Colon (tissue), 2 donors: ENCODE measurements at regions not wholly inside any gene's neighbourhood (a gene's known extent, or its start where the extent isn't known, plus 50 kb on each side); places are given as distances from the start of the nearest gene placed in this dataset.
"Not testable (repeated sequence)": the region's sequence is repeated elsewhere in the genome, so short reads cannot be mapped to it uniquely, and the experiment has no call there.

ENCODE experiments used
- FAIRE-seq: peaks from 2 replicates; lab custom pipeline; 2012; peaks lifted over from hg19 to GRCh38; lab: Jason Lieb, UNC
- donor health status: control.
- donor health status: control.

DNA sequence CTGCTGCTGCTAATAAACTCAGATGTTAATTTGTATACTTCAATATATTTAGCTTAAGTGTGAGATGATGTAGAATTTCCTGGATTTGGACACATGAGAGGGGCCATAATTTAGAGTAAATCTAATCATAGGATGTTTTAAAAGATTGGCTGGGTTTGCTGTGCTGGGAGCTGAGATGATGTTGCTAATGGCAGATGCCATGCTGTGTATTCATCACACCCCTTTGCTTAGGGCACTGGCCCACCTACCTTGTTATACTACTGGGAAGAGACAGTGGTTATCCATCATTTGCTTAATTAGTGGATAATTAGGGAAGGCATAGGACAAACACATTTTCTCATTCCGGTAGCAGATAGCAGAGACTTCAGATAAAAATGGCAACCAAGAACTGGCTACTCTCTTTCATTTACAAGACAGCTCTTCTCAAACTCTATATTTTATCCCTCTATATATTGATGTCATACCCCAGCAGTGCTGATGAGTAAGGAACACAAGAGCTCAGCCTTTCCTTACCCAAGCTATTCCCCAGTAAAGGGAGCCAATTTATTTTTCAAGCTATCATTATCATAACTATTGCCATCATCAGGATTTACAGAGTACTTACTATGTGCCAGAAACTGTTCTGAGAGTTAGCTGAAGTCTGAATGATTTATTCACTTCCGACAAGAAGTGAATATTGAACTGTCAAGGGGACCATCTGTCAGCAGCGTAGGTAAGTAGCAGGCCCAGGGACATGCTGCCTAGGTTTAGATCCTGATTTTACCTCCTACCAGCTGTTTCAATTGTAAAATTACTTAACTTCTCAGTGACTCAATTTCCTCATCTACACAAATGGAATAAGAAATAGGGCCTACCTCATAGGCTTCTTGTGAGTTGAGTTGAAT lies 204.6 kb upstream of the FLRT2 start:
- no peak for FAIRE-seq

DNA sequence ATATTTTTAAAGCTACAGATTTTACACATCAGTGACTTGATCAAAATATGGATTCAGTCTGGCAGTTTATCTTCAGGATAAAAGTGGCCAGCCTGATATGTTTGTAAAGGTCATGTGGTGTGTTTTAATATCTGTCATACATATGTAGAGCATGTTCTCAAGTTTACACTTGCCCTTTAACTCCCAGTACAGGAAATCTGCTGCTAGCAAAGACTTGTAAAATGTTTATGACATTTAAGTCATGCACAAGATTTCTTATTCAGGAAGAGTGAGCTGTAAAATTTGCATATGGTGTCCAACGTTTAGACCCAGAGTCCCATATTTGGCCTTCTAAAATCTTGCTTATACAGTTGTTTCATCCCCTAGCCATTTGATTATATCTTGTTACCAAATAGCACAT lies 197.5 kb upstream of the FLRT2 start:
- no peak for FAIRE-seq

DNA sequence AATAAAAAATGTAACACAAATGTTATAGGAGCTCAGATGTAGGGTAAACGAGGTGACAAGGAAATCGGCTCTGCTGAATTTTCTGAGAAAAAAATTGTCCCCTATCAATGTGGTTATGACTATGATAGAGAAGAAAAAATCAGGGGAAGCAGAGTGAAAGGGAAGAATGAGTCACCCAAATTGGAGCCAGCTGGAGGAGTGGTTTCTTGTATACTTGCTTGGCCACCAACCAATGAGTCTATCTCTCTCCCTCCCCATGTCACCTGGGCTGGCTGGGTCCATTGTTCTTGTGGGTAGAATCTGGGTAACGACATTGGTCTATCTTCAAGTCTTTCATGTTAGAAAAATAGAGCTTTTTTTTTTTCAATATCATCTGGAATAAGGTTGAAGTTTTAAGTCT lies 196.6 kb upstream of the FLRT2 start:
- FAIRE-seq = no peak

DNA sequence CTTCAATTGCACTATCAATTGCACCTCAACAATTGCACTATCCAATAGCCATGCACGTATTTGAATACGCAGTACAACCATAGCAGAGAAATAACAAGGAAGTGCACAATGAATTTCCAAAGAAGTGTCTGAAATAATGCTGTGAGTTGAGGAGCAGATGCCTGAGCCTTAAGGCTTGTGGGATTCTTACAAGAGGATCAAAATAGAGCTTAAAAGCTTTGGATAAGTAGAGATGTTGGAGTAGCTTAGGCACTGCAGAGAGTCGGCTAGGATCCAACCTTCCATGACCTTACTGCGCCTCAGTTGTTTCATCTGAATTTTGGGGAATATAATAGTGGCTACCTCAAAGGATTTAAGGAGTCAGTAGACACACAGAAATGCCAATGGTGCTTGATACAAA lies 196.1 kb upstream of the FLRT2 start:
- FAIRE-seq = no peak

DNA sequence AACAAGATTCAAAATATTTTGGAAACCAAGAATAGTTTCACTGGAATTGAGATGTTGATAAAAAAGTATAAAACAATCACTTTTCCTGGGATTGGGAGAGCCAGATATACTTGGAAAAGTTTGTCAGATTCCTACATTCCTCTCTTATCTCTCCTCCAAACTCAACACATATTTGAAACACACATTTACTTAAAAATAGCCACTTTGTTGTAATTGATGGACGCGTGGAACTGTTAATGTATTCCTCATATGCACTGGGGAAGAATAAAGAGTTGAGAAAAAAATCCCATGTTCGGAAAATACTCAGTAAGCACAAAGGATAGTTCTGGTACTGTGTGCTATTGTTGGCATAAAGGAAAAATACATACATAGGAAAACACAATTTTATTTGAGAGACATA lies 195.6 kb upstream of the FLRT2 start:
- FAIRE-seq = no peak

DNA sequence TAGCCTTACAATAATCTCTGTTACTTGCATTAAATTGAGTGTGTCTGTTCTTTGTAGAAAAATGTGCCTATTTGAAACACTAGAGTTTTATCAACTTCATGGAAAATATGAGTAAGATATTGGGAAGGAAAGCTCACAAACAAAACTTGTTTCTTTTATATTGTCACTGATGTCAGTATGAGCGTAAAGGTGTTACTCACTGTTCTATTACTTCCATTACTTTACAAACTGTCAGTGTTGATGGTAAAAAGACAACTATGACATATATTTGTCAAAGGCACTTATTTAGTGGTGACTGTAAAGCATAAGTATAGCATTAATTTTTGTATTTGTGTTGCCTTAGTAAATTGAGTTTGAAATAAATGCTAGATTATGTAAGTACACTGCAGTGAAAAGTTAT lies 193.7 kb upstream of the FLRT2 start:
- no peak for FAIRE-seq

DNA sequence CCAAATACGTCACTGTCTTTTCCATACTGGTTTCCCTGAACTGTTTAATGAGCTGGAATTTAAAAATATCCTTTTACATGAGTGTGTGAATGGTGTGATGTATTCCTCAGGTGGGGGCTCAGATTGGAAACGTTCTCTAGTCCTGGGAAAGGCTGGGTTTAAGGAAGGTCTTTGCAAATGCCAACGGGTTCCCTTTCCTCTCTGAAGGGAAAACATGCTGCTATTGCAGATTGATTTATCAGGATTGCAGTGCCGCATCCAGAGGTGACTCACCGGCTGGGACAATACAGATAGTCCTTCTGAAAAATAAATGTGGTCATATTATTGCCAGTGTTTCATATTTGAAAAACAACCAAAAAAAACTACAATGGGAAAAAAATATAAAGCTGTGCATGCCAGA lies 193.1 kb upstream of the FLRT2 start:
- no peak for FAIRE-seq

DNA sequence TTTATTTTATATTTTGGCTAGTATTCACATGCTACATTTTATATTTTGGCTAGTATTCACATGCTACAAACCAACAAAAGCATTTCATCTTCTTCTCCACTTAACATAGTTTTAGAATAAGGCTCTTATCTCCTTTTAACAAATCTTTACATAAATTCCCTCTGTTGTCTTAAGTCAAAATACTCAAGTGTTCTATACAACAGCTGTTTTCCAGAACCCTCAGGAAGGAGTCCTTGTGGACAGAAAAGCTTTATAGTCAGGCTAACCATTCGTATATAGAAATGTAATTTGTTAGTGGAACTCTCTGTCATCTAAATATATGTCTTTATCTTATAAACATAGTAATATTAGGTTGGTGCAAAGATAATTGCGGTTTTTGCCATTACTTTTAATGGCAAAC lies 191.0 kb upstream of the FLRT2 start:
- no peak for FAIRE-seq

DNA sequence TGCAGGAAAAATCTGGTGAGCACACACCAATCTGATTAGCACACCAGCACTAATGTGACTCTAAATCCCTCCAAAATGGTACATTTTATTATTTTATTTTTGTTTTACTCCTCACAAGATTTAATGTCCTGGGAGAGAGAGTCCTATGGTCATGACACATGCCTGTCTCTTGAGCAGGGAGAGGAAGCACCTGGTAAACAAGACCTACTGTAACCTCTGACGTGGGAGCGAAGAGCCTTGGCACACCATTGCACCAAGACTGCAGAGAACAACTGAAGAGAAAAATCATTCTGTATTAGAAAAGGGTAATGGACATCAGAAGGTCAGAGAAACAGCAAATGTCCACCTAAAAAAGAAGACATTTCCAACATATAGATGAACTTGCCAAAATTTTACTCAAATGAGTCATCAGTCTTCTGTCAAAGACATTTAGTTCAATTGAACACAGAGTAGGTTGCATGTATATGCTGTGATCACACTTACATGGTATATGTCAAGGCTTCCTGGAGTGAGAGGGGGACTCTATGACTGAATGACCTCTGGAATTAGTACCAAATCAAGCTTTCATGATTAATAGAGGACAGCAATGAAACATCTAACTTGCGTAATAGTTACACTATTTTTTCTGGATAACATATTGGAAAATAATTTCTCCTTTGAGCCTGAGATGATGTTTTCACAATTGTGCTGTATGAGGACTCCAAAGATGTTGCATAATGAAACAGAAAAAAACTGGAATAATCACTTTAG lies 186.9 kb upstream of the FLRT2 start:
- FAIRE-seq = no peak

DNA sequence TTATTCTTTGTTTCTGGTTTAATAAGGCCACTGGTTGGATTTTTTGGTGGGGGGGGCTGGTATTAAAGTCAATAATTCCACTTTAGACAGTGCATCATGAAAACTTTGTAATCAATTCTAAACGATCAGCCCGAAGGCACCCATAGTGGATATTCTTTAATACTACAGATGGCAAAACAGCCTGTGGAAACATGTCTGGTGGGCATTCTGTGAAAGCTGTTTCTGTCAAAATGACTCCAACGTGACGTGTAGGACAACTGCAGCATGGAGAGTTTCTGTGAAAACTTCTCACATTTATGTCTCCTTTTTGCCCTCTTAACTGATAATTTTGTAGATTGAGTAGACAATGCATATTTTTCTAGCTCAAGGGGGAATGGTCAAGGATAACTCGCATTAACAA lies 185.8 kb upstream of the FLRT2 start:
- no peak for FAIRE-seq

DNA sequence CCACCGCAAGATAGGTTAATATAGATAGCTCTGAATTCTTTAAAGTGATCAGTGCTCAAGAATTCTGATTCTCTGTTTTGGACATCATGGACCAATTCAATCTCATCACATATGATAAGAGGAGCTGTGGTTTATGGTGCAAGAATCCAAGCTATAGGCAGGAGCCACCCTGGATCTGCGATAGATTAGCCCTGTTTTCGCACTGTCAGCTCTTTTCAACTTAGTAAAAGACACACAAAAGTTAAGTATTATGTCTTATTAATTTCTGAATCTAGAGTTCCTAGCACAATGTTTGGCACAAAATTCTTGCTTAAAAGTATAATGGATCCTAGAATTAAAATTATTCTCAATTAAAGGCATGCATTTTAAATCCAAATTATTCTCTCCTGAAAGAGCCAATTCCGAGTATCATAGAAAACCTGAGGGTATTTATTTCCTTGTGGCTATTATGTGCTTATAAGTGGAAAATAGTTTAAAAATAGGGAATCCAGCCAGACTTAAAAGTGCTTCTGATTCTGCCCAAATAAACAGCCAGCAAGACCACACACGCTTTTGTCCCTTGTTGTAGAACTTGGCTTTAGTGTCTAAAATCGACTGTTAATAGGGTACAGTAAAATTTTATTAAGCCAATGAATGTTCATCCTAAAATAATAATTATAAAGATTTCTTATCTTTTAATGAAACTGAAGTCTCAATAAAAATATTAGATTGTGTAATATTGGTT lies 184.9 kb upstream of the FLRT2 start:
- no peak for FAIRE-seq

DNA sequence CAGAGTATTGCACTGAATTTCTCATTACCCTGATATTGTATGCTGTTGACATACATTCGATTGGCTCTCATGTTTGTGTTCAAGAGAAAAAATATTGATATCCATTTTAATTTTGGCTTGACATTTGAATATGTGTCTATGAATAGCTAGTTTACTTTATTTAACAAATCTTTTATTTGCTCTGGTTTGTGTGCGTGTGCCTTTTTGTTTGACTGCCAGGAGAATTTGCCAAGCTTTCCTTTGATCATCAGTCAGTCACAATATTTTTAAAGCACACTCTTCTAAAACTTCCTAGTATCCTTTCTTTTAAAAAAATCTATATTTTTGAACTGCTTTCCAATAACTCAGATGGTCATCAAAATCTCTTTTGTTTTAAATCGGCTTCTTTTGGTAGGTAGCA lies 179.3 kb upstream of the FLRT2 start:
- no peak for FAIRE-seq

DNA sequence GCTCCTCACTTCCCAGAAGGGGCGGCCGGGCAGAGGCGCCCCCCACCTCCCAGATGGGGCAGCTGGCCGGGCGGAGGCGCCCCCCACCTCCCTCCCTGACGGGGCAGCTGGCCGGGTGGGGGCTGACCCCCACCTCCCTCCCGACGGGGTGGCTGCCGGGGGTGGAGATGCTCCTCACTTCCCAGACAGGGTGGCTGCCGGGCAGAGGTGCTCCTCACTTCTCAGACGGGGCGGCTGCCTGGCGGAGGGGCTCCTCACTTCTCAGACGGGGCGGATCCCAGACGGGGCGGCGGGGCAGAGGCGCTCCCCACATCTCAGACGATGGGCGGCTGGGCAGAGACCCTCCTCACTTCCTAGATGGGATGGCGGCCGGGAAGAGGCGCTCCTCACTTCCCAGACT lies 177.4 kb upstream of the FLRT2 start:
- FAIRE-seq = not testable (repeated sequence)

DNA sequence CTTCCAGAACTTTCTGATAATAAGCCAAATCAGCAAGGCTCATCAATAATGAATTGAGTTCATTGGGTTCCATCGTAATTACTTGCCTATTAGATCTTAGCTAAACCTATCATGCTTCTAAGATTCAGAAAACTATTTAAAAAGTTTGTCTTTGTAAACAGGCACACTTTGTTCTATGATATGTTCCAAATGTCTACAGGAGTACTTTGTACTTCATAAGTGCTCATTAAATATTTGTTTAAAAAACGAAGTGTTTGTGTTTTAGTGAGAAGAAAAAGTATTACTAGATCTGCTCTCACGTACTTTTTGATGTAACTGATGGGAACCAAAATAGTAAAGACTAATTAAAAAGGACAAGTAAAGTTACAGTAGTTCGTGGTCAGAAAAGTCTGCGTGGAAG lies 172.8 kb upstream of the FLRT2 start:
- no peak for FAIRE-seq

DNA sequence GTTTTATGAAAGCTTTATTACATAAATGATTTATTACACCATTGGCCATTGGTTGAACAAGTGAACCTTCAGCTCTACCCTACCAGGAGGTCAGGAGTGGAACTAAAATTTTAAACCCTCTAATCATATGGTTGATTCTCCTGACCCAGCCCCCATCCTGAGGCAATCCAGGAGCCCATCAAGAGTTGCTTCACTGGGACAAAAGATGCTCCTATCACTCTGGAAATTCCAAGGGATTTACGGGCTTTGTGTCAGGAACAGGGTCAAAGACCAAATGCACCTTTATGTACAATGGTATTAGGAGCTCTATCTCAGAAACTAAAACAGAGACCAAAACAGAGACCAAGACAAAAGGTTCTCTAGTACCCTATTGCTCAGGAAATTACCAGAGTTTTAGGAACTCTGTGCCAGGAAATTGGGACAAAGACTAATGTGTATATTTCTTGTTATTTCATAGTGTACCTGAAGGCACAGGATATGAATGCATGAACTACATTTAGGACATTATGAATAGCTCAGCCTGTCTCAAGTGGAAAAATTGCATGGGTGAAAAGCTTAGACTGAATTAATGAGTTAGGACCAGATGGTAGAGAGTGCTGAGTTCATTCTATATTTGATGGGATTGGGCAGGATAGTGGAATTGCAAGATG lies 171.7 kb upstream of the FLRT2 start:
- FAIRE-seq = no peak

DNA sequence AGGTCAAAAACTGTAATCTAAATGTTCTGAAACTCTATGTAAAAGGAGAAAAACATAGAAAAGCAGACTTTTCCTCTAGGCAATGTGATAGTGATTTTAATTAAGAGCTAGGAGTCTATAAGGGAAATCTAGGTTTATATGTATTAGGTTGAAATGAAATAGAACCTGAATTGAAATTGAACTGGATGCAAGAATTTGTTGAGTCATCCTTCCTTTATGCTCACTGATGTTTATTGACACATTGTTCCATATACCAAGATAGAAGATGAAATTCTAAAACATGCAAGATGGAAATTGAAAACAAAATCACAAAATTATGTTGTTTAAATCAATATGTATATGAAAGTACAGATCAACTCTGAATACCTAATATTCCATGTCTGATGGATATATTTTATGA lies 170.4 kb upstream of the FLRT2 start:
- FAIRE-seq = no peak

DNA sequence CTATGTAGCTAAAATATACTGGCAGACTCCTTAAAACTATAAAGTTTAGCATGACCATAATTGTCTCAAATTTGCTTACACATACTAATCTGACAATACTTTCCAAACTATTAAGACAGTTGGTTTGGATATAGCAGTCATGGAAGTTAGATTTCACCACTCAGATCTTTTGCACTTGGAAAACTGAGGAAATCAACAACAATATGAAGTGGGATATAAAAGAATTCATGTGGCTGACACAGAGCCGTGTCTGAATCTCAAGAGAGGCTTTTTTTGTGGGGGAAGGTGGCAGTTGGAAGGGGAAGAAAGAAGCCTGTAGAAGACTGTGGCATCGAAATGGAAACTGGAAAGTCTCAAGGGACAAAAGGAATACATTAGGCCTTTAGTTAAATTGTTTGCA lies 166.6 kb upstream of the FLRT2 start:
- FAIRE-seq = no peak

DNA sequence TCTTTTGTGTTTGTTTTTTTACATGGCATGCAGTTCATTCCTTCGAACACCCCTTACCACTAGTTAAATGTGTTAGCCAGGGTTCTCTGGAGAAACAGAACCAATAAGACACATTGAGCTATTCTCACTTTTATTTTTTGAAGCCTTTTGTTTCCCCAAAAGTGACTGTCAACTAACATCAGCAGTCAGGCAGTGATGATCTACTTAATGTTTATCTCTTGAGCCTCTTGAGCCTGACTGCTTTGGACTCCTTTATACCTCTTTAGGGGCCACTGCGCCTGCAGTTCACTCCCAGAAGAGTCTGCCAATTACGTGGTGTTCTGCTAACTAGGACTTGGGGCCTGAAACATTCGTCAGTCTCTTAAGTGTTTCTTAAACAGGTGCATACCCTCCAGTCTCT lies 163.7 kb upstream of the FLRT2 start:
- FAIRE-seq = no peak

DNA sequence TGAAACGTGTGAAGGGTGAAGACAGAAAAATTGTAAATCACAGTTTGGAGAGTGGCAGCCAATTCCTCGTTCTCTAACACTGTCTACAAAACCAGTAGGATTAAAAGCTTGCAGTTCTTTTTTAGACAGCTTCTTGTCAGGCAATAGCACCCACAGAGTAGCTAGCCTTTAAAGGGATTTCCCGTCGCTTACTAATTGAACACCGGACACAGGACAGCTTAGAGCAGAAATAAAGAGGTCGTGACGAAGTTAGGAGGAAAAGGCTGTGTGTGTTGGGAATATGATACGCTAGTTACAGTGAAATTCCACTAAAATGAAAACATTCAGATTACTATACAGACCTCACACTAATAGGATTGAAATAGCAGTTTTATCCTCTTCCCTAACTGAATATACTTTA lies 149.1 kb upstream of the FLRT2 start:
- no peak for FAIRE-seq

DNA sequence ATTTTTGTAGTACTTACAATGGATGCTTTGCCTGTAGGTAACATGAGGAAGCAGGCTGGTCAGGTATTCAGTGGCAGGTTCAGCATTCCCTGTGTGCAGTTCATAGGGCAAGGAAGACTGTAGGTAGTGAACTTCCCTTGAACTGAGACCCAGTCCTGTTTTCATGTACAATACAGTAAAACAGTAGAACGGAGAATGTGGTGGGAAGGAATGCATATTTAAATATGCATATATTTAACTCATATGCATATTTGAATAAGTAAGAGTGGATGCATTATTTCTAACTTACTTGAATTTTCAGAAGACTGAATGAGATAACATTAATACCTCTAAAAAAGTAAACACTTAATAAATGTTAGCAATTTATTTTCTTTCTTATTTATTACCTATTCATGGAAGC lies 147.6 kb upstream of the FLRT2 start:
- no peak for FAIRE-seq

DNA sequence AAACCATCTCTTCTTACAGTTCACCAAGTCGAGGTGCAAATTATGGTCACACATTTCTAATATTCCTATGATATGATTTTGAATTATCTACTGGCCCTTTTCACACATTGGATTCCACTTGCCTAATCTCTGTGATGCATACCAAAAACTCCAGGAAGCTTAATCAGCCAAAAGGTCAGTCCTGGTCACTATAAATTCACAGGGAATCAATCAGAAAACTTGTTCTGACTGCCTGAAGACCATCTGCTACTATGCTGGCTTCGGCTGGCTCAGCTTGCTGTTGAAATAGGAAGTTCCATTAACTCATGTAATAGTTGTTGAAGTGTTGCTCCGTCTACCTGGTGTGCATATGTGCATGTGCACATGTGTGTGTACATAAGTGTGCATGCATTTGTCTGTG lies 142.8 kb upstream of the FLRT2 start:
- FAIRE-seq = no peak

DNA sequence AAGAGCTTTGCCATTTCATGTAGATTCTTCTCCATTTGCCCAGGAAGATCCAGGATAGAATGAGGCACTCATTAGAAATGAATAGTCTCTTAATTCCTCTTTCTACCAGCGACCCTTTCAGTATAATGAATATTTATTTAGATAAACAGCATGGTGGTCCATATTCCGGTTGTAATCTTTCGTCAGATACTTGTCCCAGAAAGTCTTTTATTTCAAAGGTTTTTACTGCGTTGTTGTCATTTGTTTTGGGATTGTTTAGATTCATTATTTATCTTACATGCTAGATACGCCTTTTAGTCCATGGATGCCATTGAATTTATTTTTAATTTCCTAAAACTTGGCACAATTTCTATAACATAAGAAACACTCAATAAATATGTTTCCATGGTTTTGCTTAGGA lies 139.7 kb upstream of the FLRT2 start:
- FAIRE-seq = no peak

DNA sequence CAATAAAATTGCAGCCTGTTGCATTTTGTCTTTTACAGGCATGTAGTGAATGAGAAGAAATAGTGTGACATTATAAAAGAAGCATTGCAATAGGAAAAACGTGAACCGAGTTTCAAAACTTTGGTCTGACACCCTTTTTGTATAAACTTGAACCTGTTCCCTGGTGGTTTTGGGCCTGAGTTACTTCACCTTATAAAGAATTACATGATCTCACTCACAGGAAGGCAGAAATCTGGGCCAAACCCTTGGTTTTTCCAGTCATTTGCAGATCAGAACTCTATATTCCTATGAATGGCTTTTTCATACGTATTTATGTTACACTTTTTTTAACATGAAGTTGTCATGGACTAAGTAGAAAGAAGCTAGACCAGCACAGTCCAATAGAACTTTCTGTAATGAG lies 138.5 kb upstream of the FLRT2 start:
- FAIRE-seq = no peak
